ENCODE measurements at regions not wholly inside any gene's neighbourhood (a gene's known extent, or its start where the extent isn't known, plus 50 kb on each side); places are given as distances from the start of the nearest gene placed in this dataset.

DNA sequence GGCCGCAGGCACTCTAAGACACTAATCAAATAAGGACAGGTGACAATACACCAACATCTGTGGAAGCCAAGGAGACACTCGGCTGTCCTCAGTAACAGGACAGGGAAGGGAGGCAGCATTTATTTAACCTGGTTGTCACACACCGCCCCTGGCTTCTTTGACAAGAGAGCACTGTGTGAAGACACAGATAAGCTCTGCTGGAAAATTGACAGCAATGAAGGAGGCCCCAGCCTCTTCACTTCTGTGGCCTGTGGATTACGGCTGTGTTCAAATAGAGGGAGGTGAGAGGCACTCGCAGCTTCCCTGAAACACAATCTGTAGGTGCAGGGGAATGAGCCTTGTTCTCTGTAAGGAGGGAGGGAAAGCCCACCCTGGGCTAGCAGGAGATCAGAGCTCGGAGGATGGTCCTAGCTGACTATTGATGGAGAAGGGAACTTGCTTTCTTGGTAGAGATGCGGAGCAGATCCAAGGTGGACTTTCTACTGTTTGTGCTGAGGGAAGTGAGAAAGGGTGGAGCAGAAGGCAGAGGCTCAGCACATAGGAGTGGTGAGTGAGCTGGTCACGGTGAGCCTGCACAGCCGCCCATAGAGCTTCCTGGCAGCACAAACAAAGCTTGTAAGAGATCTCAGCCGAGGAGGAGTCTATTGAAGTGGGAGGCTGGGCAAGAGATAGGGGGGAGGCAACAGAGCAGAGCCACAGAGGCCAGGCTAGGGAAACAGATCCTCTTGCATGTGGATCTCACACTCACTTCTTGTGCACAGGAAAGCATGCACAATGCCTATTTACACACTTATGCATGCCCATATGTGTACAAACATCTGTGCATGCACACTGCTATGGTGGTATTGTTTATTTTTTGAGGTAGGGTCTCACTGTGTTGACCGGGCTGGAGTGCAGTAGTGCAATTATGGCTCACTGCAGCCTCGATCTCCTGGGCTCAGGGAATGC, 114.6 kb upstream of the THY1 start:
- ATAC-seq, result no peak
- TF ChIP-seq PPARA (CRISPR knock-in tag; IDR thresholded peaks at IDR 0.05; ENCODE audit: borderline replicate concordance), result no peak
- TF ChIP-seq BACH2 (CRISPR knock-in tag; IDR thresholded peaks at IDR 0.05; ENCODE audit: borderline replicate concordance), result no peak
- TF ChIP-seq, protein P1, sequence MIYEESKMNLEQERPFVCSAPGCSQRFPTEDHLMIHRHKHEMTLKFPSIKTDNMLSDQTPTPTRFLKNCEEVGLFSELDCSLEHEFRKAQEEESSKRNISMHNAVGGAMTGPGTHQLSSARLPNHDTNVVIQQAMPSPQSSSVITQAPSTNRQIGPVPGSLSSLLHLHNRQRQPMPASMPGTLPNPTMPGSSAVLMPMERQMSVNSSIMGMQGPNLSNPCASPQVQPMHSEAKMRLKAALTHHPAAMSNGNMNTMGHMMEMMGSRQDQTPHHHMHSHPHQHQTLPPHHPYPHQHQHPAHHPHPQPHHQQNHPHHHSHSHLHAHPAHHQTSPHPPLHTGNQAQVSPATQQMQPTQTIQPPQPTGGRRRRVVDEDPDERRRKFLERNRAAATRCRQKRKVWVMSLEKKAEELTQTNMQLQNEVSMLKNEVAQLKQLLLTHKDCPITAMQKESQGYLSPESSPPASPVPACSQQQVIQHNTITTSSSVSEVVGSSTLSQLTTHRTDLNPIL (CRISPR knock-in tag; IDR thresholded peaks at IDR 0.05; ENCODE audit: low read depth), result no peak
- no peak for TF ChIP-seq ZFP30 (CRISPR knock-in tag; IDR thresholded peaks at IDR 0.05)
- no peak for TF ChIP-seq CSDC2 (CRISPR knock-in tag; IDR thresholded peaks at IDR 0.05)
- TF ChIP-seq ZNF70 (CRISPR knock-in tag; IDR thresholded peaks at IDR 0.05), result no peak
- TF ChIP-seq, protein P2, sequence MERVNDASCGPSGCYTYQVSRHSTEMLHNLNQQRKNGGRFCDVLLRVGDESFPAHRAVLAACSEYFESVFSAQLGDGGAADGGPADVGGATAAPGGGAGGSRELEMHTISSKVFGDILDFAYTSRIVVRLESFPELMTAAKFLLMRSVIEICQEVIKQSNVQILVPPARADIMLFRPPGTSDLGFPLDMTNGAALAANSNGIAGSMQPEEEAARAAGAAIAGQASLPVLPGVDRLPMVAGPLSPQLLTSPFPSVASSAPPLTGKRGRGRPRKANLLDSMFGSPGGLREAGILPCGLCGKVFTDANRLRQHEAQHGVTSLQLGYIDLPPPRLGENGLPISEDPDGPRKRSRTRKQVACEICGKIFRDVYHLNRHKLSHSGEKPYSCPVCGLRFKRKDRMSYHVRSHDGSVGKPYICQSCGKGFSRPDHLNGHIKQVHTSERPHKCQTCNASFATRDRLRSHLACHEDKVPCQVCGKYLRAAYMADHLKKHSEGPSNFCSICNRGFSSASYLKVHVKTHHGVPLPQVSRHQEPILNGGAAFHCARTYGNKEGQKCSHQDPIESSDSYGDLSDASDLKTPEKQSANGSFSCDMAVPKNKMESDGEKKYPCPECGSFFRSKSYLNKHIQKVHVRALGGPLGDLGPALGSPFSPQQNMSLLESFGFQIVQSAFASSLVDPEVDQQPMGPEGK (CRISPR knock-in tag; IDR thresholded peaks at IDR 0.05; ENCODE audit: borderline replicate concordance), result no peak
- no peak for TF ChIP-seq ISL1 (CRISPR knock-in tag; IDR thresholded peaks at IDR 0.05)
- TF ChIP-seq OSR1 (CRISPR knock-in tag; IDR thresholded peaks at IDR 0.05), result no peak
- TF ChIP-seq GLIS3 (CRISPR knock-in tag; IDR thresholded peaks at IDR 0.05), result no peak
- no peak for TF ChIP-seq TCF4 (CRISPR knock-in tag; IDR thresholded peaks at IDR 0.05; ENCODE audit: borderline replicate concordance)
- TF ChIP-seq ZFP3 (CRISPR knock-in tag; IDR thresholded peaks at IDR 0.05), result no peak
- no peak for TF ChIP-seq SNAI2 (CRISPR knock-in tag; IDR thresholded peaks at IDR 0.05)
- TF ChIP-seq, protein P3, sequence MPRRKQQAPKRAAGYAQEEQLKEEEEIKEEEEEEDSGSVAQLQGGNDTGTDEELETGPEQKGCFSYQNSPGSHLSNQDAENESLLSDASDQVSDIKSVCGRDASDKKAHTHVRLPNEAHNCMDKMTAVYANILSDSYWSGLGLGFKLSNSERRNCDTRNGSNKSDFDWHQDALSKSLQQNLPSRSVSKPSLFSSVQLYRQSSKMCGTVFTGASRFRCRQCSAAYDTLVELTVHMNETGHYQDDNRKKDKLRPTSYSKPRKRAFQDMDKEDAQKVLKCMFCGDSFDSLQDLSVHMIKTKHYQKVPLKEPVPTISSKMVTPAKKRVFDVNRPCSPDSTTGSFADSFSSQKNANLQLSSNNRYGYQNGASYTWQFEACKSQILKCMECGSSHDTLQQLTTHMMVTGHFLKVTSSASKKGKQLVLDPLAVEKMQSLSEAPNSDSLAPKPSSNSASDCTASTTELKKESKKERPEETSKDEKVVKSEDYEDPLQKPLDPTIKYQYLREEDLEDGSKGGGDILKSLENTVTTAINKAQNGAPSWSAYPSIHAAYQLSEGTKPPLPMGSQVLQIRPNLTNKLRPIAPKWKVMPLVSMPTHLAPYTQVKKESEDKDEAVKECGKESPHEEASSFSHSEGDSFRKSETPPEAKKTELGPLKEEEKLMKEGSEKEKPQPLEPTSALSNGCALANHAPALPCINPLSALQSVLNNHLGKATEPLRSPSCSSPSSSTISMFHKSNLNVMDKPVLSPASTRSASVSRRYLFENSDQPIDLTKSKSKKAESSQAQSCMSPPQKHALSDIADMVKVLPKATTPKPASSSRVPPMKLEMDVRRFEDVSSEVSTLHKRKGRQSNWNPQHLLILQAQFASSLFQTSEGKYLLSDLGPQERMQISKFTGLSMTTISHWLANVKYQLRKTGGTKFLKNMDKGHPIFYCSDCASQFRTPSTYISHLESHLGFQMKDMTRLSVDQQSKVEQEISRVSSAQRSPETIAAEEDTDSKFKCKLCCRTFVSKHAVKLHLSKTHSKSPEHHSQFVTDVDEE (CRISPR knock-in tag; IDR thresholded peaks at IDR 0.05), result no peak

DNA sequence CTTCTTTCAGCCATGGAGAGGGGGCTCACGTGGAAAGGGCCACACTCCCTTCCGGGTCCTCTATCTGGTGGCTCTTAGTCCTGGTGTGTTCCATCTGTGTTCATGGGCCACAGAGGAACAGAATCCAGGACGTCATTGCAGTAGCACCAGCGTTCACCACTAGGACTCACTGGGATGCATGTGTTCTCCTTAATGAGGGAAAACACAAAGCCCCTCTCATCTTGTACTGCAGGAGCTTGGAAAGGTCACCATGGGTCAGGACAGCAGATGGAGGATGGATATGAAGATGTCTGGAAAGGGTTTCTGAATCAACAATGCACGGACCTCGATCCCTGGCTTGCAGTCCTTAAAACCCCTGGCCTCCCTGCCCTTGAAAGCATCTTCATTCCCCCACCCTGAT, 113.8 kb upstream of the THY1 start:
- ATAC-seq, result no peak
- TF ChIP-seq ZC3H10 (CRISPR knock-in tag; IDR thresholded peaks at IDR 0.05) (no peak), ISL1 (CRISPR knock-in tag; IDR thresholded peaks at IDR 0.05) (no peak)

DNA sequence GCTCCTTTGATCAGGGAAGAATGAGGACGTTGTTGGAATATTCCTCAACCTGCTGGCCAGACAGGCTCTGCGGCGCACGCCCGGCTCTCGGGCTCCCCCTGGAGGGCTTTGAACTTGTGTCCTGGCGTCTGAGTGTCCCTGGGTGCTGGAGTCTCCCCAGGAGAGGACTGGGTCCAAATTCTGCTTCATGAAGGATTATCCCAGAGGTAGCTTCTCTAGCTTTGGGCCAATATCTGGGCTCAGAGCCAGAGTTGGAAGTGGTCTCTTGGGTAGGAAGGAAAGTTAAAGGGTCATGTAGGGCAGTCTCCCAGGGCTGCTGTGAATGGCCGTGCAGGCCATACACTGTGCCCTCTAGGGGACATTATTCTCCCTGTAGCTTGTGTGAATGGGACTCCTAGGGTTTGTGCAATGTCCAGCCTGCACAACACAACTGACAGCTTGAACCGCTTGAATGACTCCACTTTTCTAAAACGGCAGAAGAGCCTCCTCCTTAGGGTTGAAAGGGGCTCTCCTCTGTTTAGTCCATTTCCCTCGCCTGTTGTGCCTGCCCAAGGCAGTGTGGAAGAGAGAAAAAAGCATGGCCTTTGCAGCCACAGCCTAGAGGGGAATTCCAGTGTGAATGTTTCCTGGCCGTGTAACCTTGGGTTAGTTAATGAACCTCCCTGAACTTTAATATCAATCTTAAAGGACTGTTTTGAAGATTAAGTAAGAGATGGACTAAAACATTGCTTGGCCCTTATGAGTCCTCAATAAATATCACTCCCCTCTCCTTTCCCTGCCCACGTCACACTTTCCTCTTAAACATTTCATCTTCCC, 111.2 kb upstream of the THY1 start:
- peak; percentile 97 for ATAC-seq
- TF ChIP-seq GLIS3 (CRISPR knock-in tag; IDR thresholded peaks at IDR 0.05) (no peak), ZC3H10 (CRISPR knock-in tag; IDR thresholded peaks at IDR 0.05) (no peak), ZNF565 (CRISPR knock-in tag; conservative IDR thresholded peaks at IDR 0.05; ENCODE audit: low read depth) (no peak), OSR1 (CRISPR knock-in tag; IDR thresholded peaks at IDR 0.05) (no peak), ISL1 (CRISPR knock-in tag; IDR thresholded peaks at IDR 0.05) (no peak), SNAI2 (CRISPR knock-in tag; IDR thresholded peaks at IDR 0.05) (no peak), ZNF70 (CRISPR knock-in tag; IDR thresholded peaks at IDR 0.05) (no peak), BACH2 (CRISPR knock-in tag; IDR thresholded peaks at IDR 0.05; ENCODE audit: borderline replicate concordance) (no peak), ZFP30 (CRISPR knock-in tag; IDR thresholded peaks at IDR 0.05) (no peak)
- TF ChIP-seq, protein P2 (CRISPR knock-in tag; IDR thresholded peaks at IDR 0.05; ENCODE audit: borderline replicate concordance), result no peak
- TF ChIP-seq, protein P3 (CRISPR knock-in tag; IDR thresholded peaks at IDR 0.05), result no peak
- TF ChIP-seq, protein P1 (CRISPR knock-in tag; IDR thresholded peaks at IDR 0.05; ENCODE audit: low read depth), result no peak
